ENCODE measurements at regions not wholly inside any gene's neighbourhood (a gene's known extent, or its start where the extent isn't known, plus 50 kb on each side); places are given as distances from the start of the nearest gene placed in this dataset.

DNA sequence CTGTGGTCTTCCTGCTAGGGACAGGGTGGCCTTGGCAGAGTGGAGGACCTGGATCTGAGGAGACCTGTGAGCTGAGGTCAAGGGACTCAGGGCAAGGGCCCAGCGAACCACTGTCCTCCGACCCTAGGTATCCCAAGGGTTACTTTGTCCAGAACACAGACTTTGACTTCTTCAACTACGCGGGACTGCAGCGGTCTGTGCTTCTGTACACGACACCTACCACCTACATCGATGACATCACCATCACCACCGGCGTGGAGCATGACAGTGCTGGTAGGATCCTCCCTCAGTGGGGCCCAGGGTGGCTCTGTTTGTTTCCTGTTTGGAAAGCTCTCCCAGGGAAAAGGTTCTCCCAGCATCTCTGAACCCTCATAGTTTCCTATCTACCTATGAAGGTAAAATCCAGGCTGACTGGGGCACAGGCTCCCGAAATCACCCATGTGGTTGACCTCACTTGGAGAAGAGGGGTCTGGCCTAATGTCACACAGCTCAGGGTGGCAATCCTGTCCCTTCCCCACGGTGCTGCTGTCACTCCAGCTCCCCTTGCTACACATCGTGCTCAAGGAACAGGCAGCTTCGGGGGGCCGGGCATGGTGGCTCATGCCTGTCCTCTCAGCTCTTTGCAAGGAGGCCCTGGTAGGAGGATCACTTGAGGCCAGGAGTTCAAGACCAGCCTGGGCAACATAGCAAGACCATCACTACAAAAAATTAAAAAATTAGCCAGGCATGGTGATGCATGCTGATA lies 57.6 kb downstream of the ZNF727 start:
- peaks cover 13 to 30% (median 26%) of the 10 kb centered on the region in 4 donors for H3K9me3 ChIP-seq (ENCODE audit: control insufficient read depth in 4 of 4, low read length in 3 of 4)
- no peaks in the 10 kb centered on the region for H3K27me3 ChIP-seq (ENCODE audit: control insufficient read depth in 4 of 4, insufficient read depth in 4 of 4, low read length in 3 of 4)
- H3K4me1 ChIP-seq (ENCODE audit: control insufficient read depth in 4 of 4, insufficient read depth in 4 of 4, low read length in 3 of 4) = no peaks in the 10 kb centered on the region
- H3K36me3 ChIP-seq (ENCODE audit: control insufficient read depth in 4 of 4, insufficient read depth in 3 of 4, low read depth in 1 of 4, low read length in 3 of 4) = no peaks in the 10 kb centered on the region
- H3K27ac ChIP-seq (ENCODE audit: low read depth in 1 of 2, low read length in 2 of 2) = no peak overlapping the region
- TF ChIP-seq NR2F2 (IDR thresholded peaks at IDR 0.05) = no peak
- 79% methylated on average over 14 of the region's 14 CpGs for WGBS
- H3K4me3 ChIP-seq (ENCODE audit: low read depth in 1 of 3, low read length in 3 of 3) = peak overlapping the region in 1 of 3 donors; percentile 34
- no peak for DNase-seq (ENCODE audit: low spot score)
- H3K9ac ChIP-seq (ENCODE audit: low read depth in 1 of 2, low read length in 2 of 2) = no peak overlapping the region

DNA sequence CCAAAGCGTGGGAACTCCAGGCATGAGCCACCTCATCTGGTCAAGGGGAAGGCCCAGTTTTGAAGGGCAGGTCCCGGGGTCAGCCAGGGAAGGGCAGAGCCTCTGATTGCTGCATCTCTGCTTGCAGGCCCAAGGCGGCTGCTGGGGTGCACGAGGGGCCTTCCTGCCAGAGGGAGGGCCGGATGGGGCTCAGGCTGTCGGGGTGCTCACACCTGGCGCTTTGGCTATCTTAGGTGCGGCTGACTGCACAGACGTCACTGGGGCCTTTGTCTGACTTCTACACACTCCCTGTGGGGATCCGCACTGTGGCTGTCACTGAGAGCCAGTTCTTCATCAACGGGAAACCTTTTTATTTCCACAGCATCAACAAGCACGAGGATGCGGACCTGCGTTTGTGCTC lies 68.7 kb downstream of the ZNF727 start:
- TF ChIP-seq GABPA (IDR thresholded peaks at IDR 0.05 in 1 of 2, conservative IDR thresholded peaks at IDR 0.05 in 1 of 2) = no peak
- TF ChIP-seq MAX (IDR thresholded peaks at IDR 0.05) = no peak
- TF ChIP-seq TAF1 (conservative IDR thresholded peaks at IDR 0.05) = no peak
- no peak for TF ChIP-seq FOXA2 (IDR thresholded peaks at IDR 0.05)
- no peak for TF ChIP-seq YY1 (IDR thresholded peaks at IDR 0.05)
- TF ChIP-seq REST (IDR thresholded peaks at IDR 0.05) = no peak
- TF ChIP-seq RXRA (IDR thresholded peaks at IDR 0.05) = no peak
- no peak for TF ChIP-seq NR2F2 (IDR thresholded peaks at IDR 0.05)
- TF ChIP-seq HNF4G (IDR thresholded peaks at IDR 0.05) = no peak
- no peak for TF ChIP-seq ZBTB33 (IDR thresholded peaks at IDR 0.05)
- TF ChIP-seq RAD21 (IDR thresholded peaks at IDR 0.05) = no peak
- H3K4me1 ChIP-seq (ENCODE audit: control insufficient read depth in 4 of 4, insufficient read depth in 4 of 4, low read length in 3 of 4) = no peaks in the 10 kb centered on the region
- no peaks in the 10 kb centered on the region for H3K36me3 ChIP-seq (ENCODE audit: control insufficient read depth in 4 of 4, insufficient read depth in 3 of 4, low read depth in 1 of 4, low read length in 3 of 4)
- H3K27me3 ChIP-seq (ENCODE audit: control insufficient read depth in 4 of 4, insufficient read depth in 4 of 4, low read length in 3 of 4) = no peaks in the 10 kb centered on the region
- H3K9ac ChIP-seq (ENCODE audit: low read depth in 1 of 2, low read length in 2 of 2) = no peak overlapping the region
- peaks cover 0 to 13% (median 6%) of the 10 kb centered on the region in 4 donors for H3K9me3 ChIP-seq (ENCODE audit: control insufficient read depth in 4 of 4, low read length in 3 of 4)
- no peak overlapping the region for H3K4me3 ChIP-seq (ENCODE audit: low read depth in 1 of 3, low read length in 3 of 3)
- no peak overlapping the region for H3K27ac ChIP-seq (ENCODE audit: low read depth in 1 of 2, low read length in 2 of 2)
- no peak for DNase-seq (ENCODE audit: low spot score)
- 78% methylated on average over 14 of the region's 14 CpGs for WGBS

- peaks cover 3 to 11% (median 6%) of the 10 kb centered on the region in 4 donors for H3K9me3 ChIP-seq (ENCODE audit: control insufficient read depth in 4 of 4, low read length in 3 of 4)
- H3K36me3 ChIP-seq (ENCODE audit: control insufficient read depth in 4 of 4, insufficient read depth in 3 of 4, low read depth in 1 of 4, low read length in 3 of 4) = no peaks in the 10 kb centered on the region
- H3K27me3 ChIP-seq (ENCODE audit: control insufficient read depth in 4 of 4, insufficient read depth in 4 of 4, low read length in 3 of 4) = no peaks in the 10 kb centered on the region
- WGBS = 90% methylated on average over 9 of the region's 9 CpGs
- no peak overlapping the region for H3K9ac ChIP-seq (ENCODE audit: low read depth in 1 of 2, low read length in 2 of 2)
- no peak for DNase-seq (ENCODE audit: low spot score)
- peak overlapping the region in 1 of 3 donors; percentile 8 for H3K4me3 ChIP-seq (ENCODE audit: low read depth in 1 of 3, low read length in 3 of 3)
- no peak overlapping the region for H3K27ac ChIP-seq (ENCODE audit: low read depth in 1 of 2, low read length in 2 of 2)
- H3K4me1 ChIP-seq (ENCODE audit: control insufficient read depth in 4 of 4, insufficient read depth in 4 of 4, low read length in 3 of 4) = no peaks in the 10 kb centered on the region
- TF ChIP-seq REST (IDR thresholded peaks at IDR 0.05) = no peak
- TF ChIP-seq NR2F2 (IDR thresholded peaks at IDR 0.05) = no peak
- TF ChIP-seq ZBTB33 (IDR thresholded peaks at IDR 0.05) = no peak
- TF ChIP-seq MAX (IDR thresholded peaks at IDR 0.05) = no peak
Measured at GRCh38 chr7:64114791-64115190, 69.6 kb downstream of the ZNF727 start.
